B cell (primary cell): ENCODE measurements at regions not wholly inside any gene's neighbourhood (a gene's known extent, or its start where the extent isn't known, plus 50 kb on each side); places are given as distances from the start of the nearest gene placed in this dataset.
"Not testable (repeated sequence)": the region's sequence is repeated elsewhere in the genome, so short reads cannot be mapped to it uniquely, and the experiment has no call there.

Experiments
- EZH2 ChIP-seq: IDR thresholded peaks from 2 replicates; pipeline ENCODE4 v1.6.1; 2012; ENCODE audit warnings: borderline replicate concordance, low read depth, mild to moderate bottlenecking, moderate library complexity, low read length; ENCODE audit not compliant: insufficient read depth, poor library complexity, severe bottlenecking
- TF ChIP-seq, protein P1 (sequence below): fragments of 200-600 bp; IDR thresholded peaks from one replicate; pipeline ENCODE4 v1.8.0; 2022; ENCODE audit warnings: antibody characterized with exemption, mild to moderate bottlenecking

DNA sequence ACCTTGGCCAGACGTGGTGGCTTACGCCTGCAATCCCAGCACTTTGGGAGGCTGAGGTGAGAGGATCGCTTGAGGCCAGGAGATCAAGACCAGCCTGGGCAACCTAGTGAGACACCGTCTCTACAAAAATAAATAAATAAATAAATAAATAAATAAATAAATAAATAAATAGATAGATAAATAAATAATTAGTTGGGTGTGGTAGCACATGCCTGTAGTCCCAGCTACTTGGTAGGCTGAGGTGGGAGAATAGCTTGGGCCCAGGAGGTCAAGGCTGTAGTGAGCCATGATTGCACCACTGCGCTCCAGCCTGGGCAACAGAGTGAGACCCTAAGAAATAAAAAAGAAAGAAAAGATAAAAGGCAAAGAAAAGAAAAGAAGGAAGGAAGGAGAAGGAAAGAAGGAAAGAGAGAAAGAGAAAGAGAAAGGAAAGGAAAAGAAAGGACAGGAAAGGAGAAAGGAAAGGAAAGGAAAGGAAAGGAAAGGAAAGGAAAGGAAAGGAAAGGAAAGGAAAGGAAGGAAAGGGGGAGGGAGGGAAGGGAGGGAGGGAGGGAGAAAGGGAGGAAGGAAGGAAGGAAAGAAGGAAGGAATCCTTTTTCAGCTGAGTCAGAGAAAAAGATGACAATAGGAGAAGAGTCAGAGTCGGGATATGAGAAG, 404.8 kb downstream of the TSHZ3 start:
- TF ChIP-seq EZH2: not testable (repeated sequence)
- TF ChIP-seq, protein P1, sequence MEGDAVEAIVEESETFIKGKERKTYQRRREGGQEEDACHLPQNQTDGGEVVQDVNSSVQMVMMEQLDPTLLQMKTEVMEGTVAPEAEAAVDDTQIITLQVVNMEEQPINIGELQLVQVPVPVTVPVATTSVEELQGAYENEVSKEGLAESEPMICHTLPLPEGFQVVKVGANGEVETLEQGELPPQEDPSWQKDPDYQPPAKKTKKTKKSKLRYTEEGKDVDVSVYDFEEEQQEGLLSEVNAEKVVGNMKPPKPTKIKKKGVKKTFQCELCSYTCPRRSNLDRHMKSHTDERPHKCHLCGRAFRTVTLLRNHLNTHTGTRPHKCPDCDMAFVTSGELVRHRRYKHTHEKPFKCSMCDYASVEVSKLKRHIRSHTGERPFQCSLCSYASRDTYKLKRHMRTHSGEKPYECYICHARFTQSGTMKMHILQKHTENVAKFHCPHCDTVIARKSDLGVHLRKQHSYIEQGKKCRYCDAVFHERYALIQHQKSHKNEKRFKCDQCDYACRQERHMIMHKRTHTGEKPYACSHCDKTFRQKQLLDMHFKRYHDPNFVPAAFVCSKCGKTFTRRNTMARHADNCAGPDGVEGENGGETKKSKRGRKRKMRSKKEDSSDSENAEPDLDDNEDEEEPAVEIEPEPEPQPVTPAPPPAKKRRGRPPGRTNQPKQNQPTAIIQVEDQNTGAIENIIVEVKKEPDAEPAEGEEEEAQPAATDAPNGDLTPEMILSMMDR: not testable (repeated sequence)
